Endothelial cell of umbilical vein (primary cell): ENCODE measurements at regions not wholly inside any gene's neighbourhood (a gene's known extent, or its start where the extent isn't known, plus 50 kb on each side); places are given as distances from the start of the nearest gene placed in this dataset.
"Not testable (repeated sequence)": the region's sequence is repeated elsewhere in the genome, so short reads cannot be mapped to it uniquely, and the experiment has no call there.

Experiments used
- BruUV-seq: library from RNA; stranded (reverse); fragments of 400-500 nt; replicated peaks from 2 replicates; lab custom pipeline; 2021; lab: Mats Ljungman, UMichigan
- CTCF ChIA-PET: fragments of 300-600, 350-600 bp; sonication (Branson Sonifier 250); formaldehyde crosslinking; loops from one replicate; lab custom pipeline; 2021; ENCODE audit warnings: antibody characterized with exemption, inconsistent platforms; lab: Charles Lee
- POLR2A ChIA-PET: fragments of 300-600, 350-600 bp; sonication (Branson Sonifier 250); formaldehyde crosslinking; loops from one replicate; lab custom pipeline; 2021; ENCODE audit warnings: antibody characterized with exemption, inconsistent platforms; lab: Charles Lee
- DNase-seq: peaks from one replicate; pipeline ENCODE4 v3.0.0-alpha.2; 2011; ENCODE audit warnings: low read depth, low spot score
- FAIRE-seq: peaks from 2 replicates; lab custom pipeline; 2011; peaks lifted over from hg19 to GRCh38; lab: Jason Lieb, UNC
- H2AFZ ChIP-seq: 2 replicates; pipeline ENCODE4 v1.6.0; 2012; ENCODE audit warnings: low read depth, low read length, control low read depth, inconsistent platforms
- H3K27ac ChIP-seq: 2 replicates; pipeline ENCODE4 v1.5.1; 2011; ENCODE audit warnings: low read depth, mild to moderate bottlenecking, control low read depth, low read length, moderate library complexity; ENCODE audit not compliant: insufficient read depth
- H3K27me3 ChIP-seq, 2 experiments: 2 replicates each; pipeline versions ENCODE4 v1.6.0 to v1.6.1; 2011; ENCODE audit warnings: low read length in 2 of 2, mixed read lengths in 1 of 2; ENCODE audit not compliant: control insufficient read depth in 2 of 2, insufficient read depth in 2 of 2
- H3K36me3 ChIP-seq, 2 experiments: 2 replicates in 1 of 2; 3 replicates in 1 of 2; pipeline ENCODE4 v1.5.1; 2011; ENCODE audit warnings: low read length in 2 of 2, mild to moderate bottlenecking in 1 of 2, moderate library complexity in 1 of 2; ENCODE audit not compliant: control insufficient read depth in 2 of 2, insufficient read depth in 2 of 2; ENCODE audit errors: extremely low read depth in 1 of 2
- H3K4me1 ChIP-seq: 3 replicates; pipeline ENCODE4 v1.5.1; 2011; ENCODE audit warnings: mild to moderate bottlenecking, low read length; ENCODE audit not compliant: control insufficient read depth, insufficient read depth; ENCODE audit errors: extremely low read depth
- H3K4me2 ChIP-seq: 2 replicates; pipeline ENCODE4 v1.6.1; 2011; ENCODE audit warnings: low read length, control low read depth, mixed read lengths; ENCODE audit not compliant: insufficient read depth
- H3K4me3 ChIP-seq, 3 experiments: fragments of 200-600 bp in 1 of 3; sonication (generic), shearing (Covaris generic) in 1 of 3; replicated peaks in 1 of 3; 2 replicates each; pipeline ENCODE4 v1.5.1; 2011 to 2016; ENCODE audit warnings: control low read depth in 3 of 3, low read length in 3 of 3, mild to moderate bottlenecking in 2 of 3, inconsistent platforms in 1 of 3, low read depth in 1 of 3, moderate library complexity in 1 of 3; ENCODE audit not compliant: insufficient read depth in 1 of 3
- H3K79me2 ChIP-seq: 2 replicates; pipeline ENCODE4 v1.6.0; 2012; ENCODE audit warnings: low read length, inconsistent platforms; ENCODE audit not compliant: control insufficient read depth, insufficient read depth
- H3K9ac ChIP-seq: replicated peaks from 2 replicates; pipeline ENCODE3; 2011; ENCODE audit warnings: low read length, control low read depth; ENCODE audit not compliant: insufficient read depth; ENCODE audit errors: extremely low read depth
- H3K9me1 ChIP-seq: replicated peaks from 3 replicates; pipeline ENCODE4 v1.6.0; 2011; ENCODE audit warnings: mild to moderate bottlenecking, low read length; ENCODE audit not compliant: control insufficient read depth, insufficient read depth; ENCODE audit errors: extremely low read depth
- H3K9me3 ChIP-seq: replicated peaks from 2 replicates; pipeline ENCODE4 v1.5.1; 2012; ENCODE audit warnings: low read length, inconsistent platforms; ENCODE audit not compliant: control insufficient read depth, insufficient read depth
- H4K20me1 ChIP-seq: replicated peaks from 2 replicates; pipeline ENCODE3; 2011; ENCODE audit warnings: mild to moderate bottlenecking, low read length; ENCODE audit not compliant: control insufficient read depth, insufficient read depth; ENCODE audit errors: extremely low read depth
- CTCF ChIP-seq, 2 donors: IDR thresholded peaks; 1 replicate in 1 of 2; 2 replicates in 1 of 2; pipeline ENCODE4 v1.5.1; 2011; ENCODE audit warnings: low read length in 2 of 2, mild to moderate bottlenecking in 2 of 2, moderate library complexity in 2 of 2, control low read depth in 1 of 2, inconsistent platforms in 1 of 2, low read depth in 1 of 2; ENCODE audit not compliant: insufficient read depth in 1 of 2; ENCODE audit errors: extremely low read depth in 1 of 2
- EZH2 ChIP-seq: IDR thresholded peaks from 2 replicates; pipeline ENCODE4 v1.6.1; 2012; ENCODE audit warnings: borderline replicate concordance, low read depth, mild to moderate bottlenecking, moderate library complexity, low read length, inconsistent platforms; ENCODE audit not compliant: severe bottlenecking
- FOS ChIP-seq: IDR thresholded peaks from 2 replicates; pipeline ENCODE4 v1.6.1; 2011; ENCODE audit warnings: mild to moderate bottlenecking, low read length, moderate library complexity, borderline replicate concordance; ENCODE audit not compliant: insufficient read depth
- GATA2 ChIP-seq: IDR thresholded peaks from 2 replicates; pipeline ENCODE4 v1.7.0; 2011; ENCODE audit warnings: low read depth, mild to moderate bottlenecking, moderate library complexity, mixed read lengths, low read length; ENCODE audit not compliant: insufficient read length, insufficient read depth
- JUN ChIP-seq: IDR thresholded peaks from 2 replicates; pipeline ENCODE4 v1.6.1; 2011; ENCODE audit warnings: borderline replicate concordance, low read depth; ENCODE audit not compliant: insufficient read length, insufficient read depth
- MAX ChIP-seq: IDR thresholded peaks from 2 replicates; pipeline ENCODE4 v1.6.1; 2011; ENCODE audit not compliant: insufficient read depth, insufficient read length
- MYC ChIP-seq: IDR thresholded peaks from one replicate; pipeline ENCODE4 v1.6.1; 2011; ENCODE audit warnings: mild to moderate bottlenecking, low read depth, low read length
- POLR2A ChIP-seq: IDR thresholded peaks from 2 replicates; pipeline ENCODE4 v1.6.1; 2012; ENCODE audit warnings: low read depth, mild to moderate bottlenecking, control low read depth, low read length
- POLR2AphosphoS5 ChIP-seq: IDR thresholded peaks from 2 replicates; pipeline ENCODE4 v1.6.1; 2012; ENCODE audit warnings: low read depth, mild to moderate bottlenecking, control low read depth, low read length, moderate library complexity; ENCODE audit not compliant: insufficient read depth
- dilution Hi-C: fragments of 300-500 bp; cut with MboI; formaldehyde crosslinking; loops from one replicate; pipeline ENCODE4 v1.15.0; 2019; ENCODE audit warnings: low sequenced_read_pairs; ENCODE audit not compliant: extremely low pct_ligation_motif_present
- intact Hi-C: fragments of 100-400 bp; cut with micrococcal nuclease; formaldehyde crosslinking; loops from one replicate; pipeline ENCODE4 v1.10.0; 2022

GRCh38 chr11:130682471-130682870, 233.8 kb downstream of the SNX19 start:
- H3K9me3 ChIP-seq, FAIRE-seq, H4K20me1 ChIP-seq, H2AFZ ChIP-seq, H3K4me1 ChIP-seq, H3K79me2 ChIP-seq, POLR2A ChIA-PET, H3K36me3 ChIP-seq, BruUV-seq, H3K4me2 ChIP-seq, H3K27ac ChIP-seq, intact Hi-C loops, H3K9me1 ChIP-seq, CTCF ChIA-PET, dilution Hi-C loops, DNase-seq, H3K4me3 ChIP-seq, H3K27me3 ChIP-seq, H3K9ac ChIP-seq: not testable (repeated sequence)

DNA sequence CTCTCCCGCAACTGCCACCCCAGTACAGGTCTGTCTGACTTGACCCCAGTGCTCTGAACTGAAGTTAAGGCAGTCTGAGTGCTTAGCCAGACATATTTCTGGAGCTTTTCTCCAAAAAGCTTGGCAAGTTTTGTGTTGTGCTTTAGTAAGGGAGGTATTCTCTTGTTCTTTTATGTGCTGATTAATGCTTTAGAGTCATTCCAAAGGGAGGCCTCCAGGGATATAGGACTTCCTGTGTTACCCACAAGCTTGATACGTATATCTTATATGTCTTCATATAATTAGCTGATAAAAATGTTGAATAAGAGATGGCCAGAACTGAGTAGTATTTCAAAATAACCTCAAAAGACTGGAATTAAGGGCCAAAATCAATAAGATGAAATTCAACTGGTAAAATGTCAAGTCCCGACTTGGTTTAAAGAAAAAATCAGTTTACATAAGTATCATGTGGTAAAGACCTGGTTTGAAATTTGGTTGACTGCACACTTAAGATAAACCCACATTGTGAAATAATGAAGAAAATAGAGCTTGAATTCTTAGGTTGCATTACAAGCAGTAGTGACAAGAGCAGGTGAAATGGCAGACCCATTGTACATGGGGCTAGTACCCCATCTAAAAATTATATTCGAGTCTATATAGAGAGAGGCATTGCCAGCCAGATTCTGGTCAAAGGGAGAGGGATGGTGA, 226.9 kb downstream of the SNX19 start:
- BruUV-seq, result no TSS peak
- Histone ChIP-seq H3K36me3 (no peaks in the 10 kb centered on the region), H4K20me1 (no peaks in the 10 kb centered on the region), H2AFZ (no peak overlapping the region), H3K9me3 (no peaks in the 10 kb centered on the region), H3K27me3 (no peaks in the 10 kb centered on the region), H3K4me3 (no peak overlapping the region), H3K9ac (no peak overlapping the region), H3K4me2 (no peak overlapping the region), H3K27ac (no peak overlapping the region), H3K9me1 (no peaks in the 10 kb centered on the region), H3K4me1 (no peaks in the 10 kb centered on the region), H3K79me2 (no peaks in the 10 kb centered on the region)
- ChIA-PET POLR2A (no interaction called here), CTCF (no interaction called here)
- TF ChIP-seq GATA2, result no peak
- no peak for TF ChIP-seq JUN
- no peak for TF ChIP-seq EZH2
- TF ChIP-seq MAX, result no peak
- TF ChIP-seq MYC, result no peak
- TF ChIP-seq POLR2AphosphoS5, result no peak
- no peak for TF ChIP-seq POLR2A
- no peak for TF ChIP-seq FOS
- no peak for TF ChIP-seq CTCF (IDR thresholded peaks at IDR 0.05; ENCODE audit: extremely low read depth in 1 of 2, insufficient read depth in 1 of 2, low read depth in 1 of 2, low read length in 2 of 2)
- dilution Hi-C loops, result no loop called here
- FAIRE-seq (no peak), DNase-seq (no peak)
- intact Hi-C loops, result no loop called here
